Caco-2 (cell line): ENCODE measurements at regions not wholly inside any gene's neighbourhood (a gene's known extent, or its start where the extent isn't known, plus 50 kb on each side); places are given as distances from the start of the nearest gene placed in this dataset.

Experiments
- BruUV-seq: library from RNA; stranded (reverse); fragments of 400-500 nt; replicated peaks from 2 replicates; lab custom pipeline; 2021; lab: Mats Ljungman, UMichigan
- CTCF ChIA-PET: fragments of 300-600 bp; sonication (Branson Sonifier 250); formaldehyde crosslinking; loops from one replicate; lab custom pipeline; 2022; ENCODE audit warnings: antibody characterized with exemption; lab: Charles Lee
- POLR2A ChIA-PET: fragments of 300-600 bp; sonication (Branson Sonifier 250); formaldehyde crosslinking; loops from one replicate; lab custom pipeline; 2022; ENCODE audit warnings: antibody characterized with exemption; lab: Charles Lee
- DNase-seq, 2 experiments: peaks; one replicate each; pipeline versions ENCODE4 v3.0.0 to v3.0.0-alpha.2; 2020 to 2022
- H3K27me3 ChIP-seq: replicated peaks from 2 replicates; pipeline ENCODE4 v1.6.0; 2011; ENCODE audit warnings: low read length; ENCODE audit not compliant: control insufficient read depth, insufficient read depth
- H3K36me3 ChIP-seq: 2 replicates; pipeline ENCODE4 v1.5.1; 2011; ENCODE audit warnings: low read length; ENCODE audit not compliant: control insufficient read depth, insufficient read depth
- H3K4me1 ChIP-seq: fragments of 250-450 bp; sonication (Bioruptor Pico); 2 replicates; pipeline ENCODE4 v1.5.1; 2020; ENCODE audit warnings: mild to moderate bottlenecking
- H3K4me3 ChIP-seq: 2 replicates; pipeline ENCODE4 v1.5.1; 2011; ENCODE audit warnings: low read depth, mild to moderate bottlenecking, control low read depth, low read length
- H3K9me3 ChIP-seq: fragments of 250-450 bp; sonication (Bioruptor Pico); 2 replicates; pipeline ENCODE4 v1.5.1; 2020; ENCODE audit warnings: mild to moderate bottlenecking, moderate library complexity
- H3K27ac Mint-ChIP-seq: one replicate; pipeline ENCODE4 v1.8.0; 2022; ENCODE audit warnings: mixed read lengths; ENCODE audit not compliant: unreplicated experiment
- H3K27me3 Mint-ChIP-seq: one replicate; pipeline ENCODE4 v1.8.0; 2022; ENCODE audit warnings: mixed read lengths; ENCODE audit not compliant: insufficient read depth, unreplicated experiment
- H3K36me3 Mint-ChIP-seq: one replicate; pipeline ENCODE4 v1.8.0; 2022; ENCODE audit warnings: mild to moderate bottlenecking, mixed read lengths; ENCODE audit not compliant: insufficient read depth, unreplicated experiment
- H3K4me1 Mint-ChIP-seq: one replicate; pipeline ENCODE4 v1.8.0; 2022; ENCODE audit warnings: low read depth, mixed read lengths; ENCODE audit not compliant: unreplicated experiment
- H3K4me3 Mint-ChIP-seq: one replicate; pipeline ENCODE4 v1.8.0; 2022; ENCODE audit warnings: mild to moderate bottlenecking, moderate library complexity, mixed read lengths; ENCODE audit not compliant: unreplicated experiment
- H3K9me3 Mint-ChIP-seq: one replicate; pipeline ENCODE4 v1.8.0; 2022; ENCODE audit warnings: mixed read lengths; ENCODE audit not compliant: unreplicated experiment
- CTCF ChIP-seq, 2 experiments: fragments of 200-600 bp in 1 of 2; IDR thresholded peaks; 1 replicate in 1 of 2; 2 replicates in 1 of 2; pipeline versions ENCODE4 v1.5.1 to v1.8.0; 2011 to 2022; ENCODE audit warnings: antibody characterized with exemption in 1 of 2, control low read depth in 1 of 2, inconsistent platforms in 1 of 2, low read depth in 1 of 2, low read length in 1 of 2, mild to moderate bottlenecking in 1 of 2, moderate library complexity in 1 of 2; ENCODE audit not compliant: insufficient read depth in 1 of 2, severe bottlenecking in 1 of 2, unreplicated experiment in 1 of 2
- intact Hi-C: fragments of 100-400 bp; cut with micrococcal nuclease; formaldehyde crosslinking; loops from one replicate; pipeline ENCODE4 v1.10.0; 2022; ENCODE audit not compliant: unreplicated experiment

DNA sequence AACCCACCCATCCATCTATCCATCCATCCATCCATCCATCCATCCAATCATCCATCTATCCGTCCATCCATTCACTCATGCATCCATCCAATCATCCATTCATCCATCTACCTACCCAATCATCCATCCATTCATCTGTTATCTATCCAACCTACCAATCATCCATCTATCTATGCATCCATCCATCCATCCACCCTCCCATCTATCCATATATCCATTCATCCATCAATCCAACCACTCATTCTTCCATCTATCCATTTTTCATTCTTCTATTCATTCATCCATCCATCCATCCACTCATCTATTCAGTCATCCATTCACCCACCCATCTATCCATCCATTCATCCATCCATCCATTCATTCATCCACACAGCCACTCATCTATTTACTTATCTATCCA, 80.1 kb upstream of the SHOX start:
- no peak for TF ChIP-seq CTCF (IDR thresholded peaks at IDR 0.05; ENCODE audit: insufficient read depth in 1 of 2, low read depth in 1 of 2, low read length in 1 of 2, severe bottlenecking in 1 of 2, unreplicated experiment in 1 of 2)
- Mint-ChIP-seq H3K9me3 (peaks cover 34% of the 10 kb centered on the region), H3K27me3 (no peaks in the 10 kb centered on the region), H3K36me3 (no peaks in the 10 kb centered on the region), H3K4me1 (no peaks in the 10 kb centered on the region), H3K4me3 (no peak overlapping the region), H3K27ac (no peak overlapping the region)
- no peak for DNase-seq
- ChIA-PET POLR2A (no interaction called here), CTCF (no interaction called here)
- BruUV-seq, result no TSS peak
- intact Hi-C loops, result no loop called here
- H3K4me3 ChIP-seq, result no peak overlapping the region
- no peaks in the 10 kb centered on the region for H3K36me3 ChIP-seq
- H3K9me3 ChIP-seq, result no peaks in the 10 kb centered on the region
- no peaks in the 10 kb centered on the region for H3K4me1 ChIP-seq
- no peaks in the 10 kb centered on the region for H3K27me3 ChIP-seq

- Mint-ChIP-seq H3K27ac (no peak overlapping the region), H3K4me3 (no peak overlapping the region), H3K36me3 (no peaks in the 10 kb centered on the region), H3K27me3 (no peaks in the 10 kb centered on the region), H3K4me1 (no peaks in the 10 kb centered on the region), H3K9me3 (peaks cover 34% of the 10 kb centered on the region)
- H3K27me3 ChIP-seq, result no peaks in the 10 kb centered on the region
- DNase-seq, result no peak
- BruUV-seq, result no TSS peak
- no peaks in the 10 kb centered on the region for H3K36me3 ChIP-seq
- ChIA-PET CTCF (no interaction called here), POLR2A (no interaction called here)
- no peaks in the 10 kb centered on the region for H3K4me1 ChIP-seq
- no peak for TF ChIP-seq CTCF (IDR thresholded peaks at IDR 0.05; ENCODE audit: insufficient read depth in 1 of 2, low read depth in 1 of 2, low read length in 1 of 2, severe bottlenecking in 1 of 2, unreplicated experiment in 1 of 2)
- H3K9me3 ChIP-seq, result no peaks in the 10 kb centered on the region
- H3K4me3 ChIP-seq, result no peak overlapping the region
- intact Hi-C loops, result no loop called here
These were observed 79.3 kb upstream of the SHOX start for GRCh38 chrX:551306-551705.

GRCh38 chrX:552496-552895, 78.1 kb upstream of the SHOX start:
- CTCF ChIA-PET, result no interaction called here
- Mint-ChIP-seq H3K27ac (no peak overlapping the region), H3K9me3 (peaks cover 34% of the 10 kb centered on the region), H3K36me3 (no peaks in the 10 kb centered on the region), H3K4me3 (no peak overlapping the region), H3K4me1 (no peaks in the 10 kb centered on the region), H3K27me3 (no peaks in the 10 kb centered on the region)
- BruUV-seq, result no TSS peak
- Histone ChIP-seq H3K4me1 (no peaks in the 10 kb centered on the region), H3K27me3 (no peaks in the 10 kb centered on the region), H3K9me3 (no peaks in the 10 kb centered on the region), H3K36me3 (no peaks in the 10 kb centered on the region), H3K4me3 (no peak overlapping the region)
- intact Hi-C loops, result no loop called here
- no peak for TF ChIP-seq CTCF (IDR thresholded peaks at IDR 0.05; ENCODE audit: insufficient read depth in 1 of 2, low read depth in 1 of 2, low read length in 1 of 2, severe bottlenecking in 1 of 2, unreplicated experiment in 1 of 2)
- POLR2A ChIA-PET, result no interaction called here
- peak in 1 of 2 experiments; percentile 9 for DNase-seq
